GM19468 (cell line): ENCODE measurements at regions not wholly inside any gene's neighbourhood (a gene's known extent, or its start where the extent isn't known, plus 50 kb on each side); places are given as distances from the start of the nearest gene placed in this dataset.

Source experiments
- ATAC-seq: cut with Tn5 transposase; IDR thresholded peaks from one replicate; pipeline ENCODE4 v1.9.1; 2021; ENCODE audit warnings: mild to moderate bottlenecking, moderate library complexity, moderate number of reproducible peaks; ENCODE audit not compliant: unreplicated experiment; ENCODE audit errors: extremely low read depth

GRCh38 chr4:186885289-186885688 lies 161.6 kb upstream of the FAT1 start:
- ATAC-seq: no peak

- ATAC-seq: no peak
Measured at GRCh38 chr4:186886759-186887158, 163.1 kb upstream of the FAT1 start.

GRCh38 chr4:186887291-186887700 lies 163.6 kb upstream of the FAT1 start:
- ATAC-seq: no peak

DNA sequence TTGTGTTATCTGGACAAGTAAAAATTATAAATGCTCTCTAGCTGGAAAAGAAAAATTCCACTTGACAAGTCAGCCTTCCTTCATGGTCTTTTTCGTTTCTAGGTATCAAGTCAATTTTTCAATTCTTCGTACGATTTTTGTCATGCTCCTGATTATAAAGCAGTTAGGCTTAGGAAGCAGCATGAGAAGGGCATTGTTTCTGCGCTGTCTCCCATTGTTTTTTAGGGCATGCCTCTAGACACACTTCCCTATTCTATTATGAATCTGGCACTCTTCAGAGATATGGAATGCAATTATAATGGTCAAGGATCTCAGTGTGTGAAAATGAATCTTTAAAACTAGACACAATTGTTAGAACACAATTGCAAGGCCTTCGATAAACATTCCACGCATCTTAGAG lies 164.1 kb upstream of the FAT1 start:
- no peak for ATAC-seq

DNA sequence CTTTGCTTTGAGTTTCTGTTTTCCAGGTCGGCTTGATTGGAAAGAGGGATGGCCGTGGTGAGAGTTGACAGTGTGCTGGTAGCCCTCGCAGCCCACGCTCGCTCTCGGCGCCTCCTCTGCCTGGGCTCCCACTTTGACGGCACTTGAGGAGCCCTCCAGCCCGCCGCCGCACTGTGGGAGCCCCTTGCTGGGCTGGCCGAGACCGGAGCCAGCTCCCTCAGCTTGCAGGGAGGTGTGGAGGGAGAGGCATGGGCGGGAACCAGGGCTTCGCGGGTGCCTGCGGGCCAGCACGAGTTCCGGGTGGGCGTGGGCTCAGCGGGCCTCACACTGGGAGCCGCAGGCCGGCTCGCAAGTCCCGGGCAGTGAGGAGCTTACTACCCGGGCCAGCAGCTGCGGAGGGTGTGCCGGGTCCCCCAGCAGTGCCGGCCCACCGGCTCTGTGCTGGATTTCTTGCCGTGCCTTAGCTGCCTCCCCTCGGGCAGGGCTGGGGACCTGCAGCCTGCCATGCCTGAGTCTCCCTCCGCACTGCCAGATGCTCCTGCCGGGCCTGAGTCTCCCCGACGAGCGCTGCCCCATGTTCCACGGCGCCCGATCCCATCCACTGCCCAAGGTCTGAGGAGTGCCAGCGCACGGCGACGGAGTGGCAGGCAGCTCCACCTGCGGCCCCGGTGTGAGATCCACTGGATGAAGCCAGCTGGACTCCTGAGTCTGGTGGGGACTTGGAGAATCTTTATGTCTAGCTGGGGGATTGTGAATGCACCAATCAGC lies 166.4 kb upstream of the FAT1 start:
- no peak for ATAC-seq

GRCh38 chr4:186891859-186892486 lies 168.3 kb upstream of the FAT1 start:
- no peak for ATAC-seq

DNA sequence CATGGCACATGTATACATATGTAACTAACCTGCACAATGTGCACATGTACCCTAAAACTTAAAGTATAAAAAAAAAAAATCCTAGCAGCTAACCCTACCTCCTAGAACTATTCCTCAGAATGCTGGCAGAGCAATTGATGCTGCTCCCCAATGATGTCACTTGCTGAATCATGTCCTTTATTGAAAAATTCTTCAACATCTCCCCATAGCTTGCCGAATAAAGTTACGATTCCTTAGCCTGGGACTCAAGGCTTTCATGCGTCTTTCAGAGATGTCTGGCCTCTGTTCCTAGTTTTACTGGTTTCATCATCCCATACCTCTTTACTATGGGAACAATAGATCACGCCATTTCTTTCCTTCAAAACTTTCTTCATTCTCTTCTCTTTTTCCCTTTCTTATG lies 174.7 kb upstream of the FAT1 start:
- ATAC-seq: no peak

DNA sequence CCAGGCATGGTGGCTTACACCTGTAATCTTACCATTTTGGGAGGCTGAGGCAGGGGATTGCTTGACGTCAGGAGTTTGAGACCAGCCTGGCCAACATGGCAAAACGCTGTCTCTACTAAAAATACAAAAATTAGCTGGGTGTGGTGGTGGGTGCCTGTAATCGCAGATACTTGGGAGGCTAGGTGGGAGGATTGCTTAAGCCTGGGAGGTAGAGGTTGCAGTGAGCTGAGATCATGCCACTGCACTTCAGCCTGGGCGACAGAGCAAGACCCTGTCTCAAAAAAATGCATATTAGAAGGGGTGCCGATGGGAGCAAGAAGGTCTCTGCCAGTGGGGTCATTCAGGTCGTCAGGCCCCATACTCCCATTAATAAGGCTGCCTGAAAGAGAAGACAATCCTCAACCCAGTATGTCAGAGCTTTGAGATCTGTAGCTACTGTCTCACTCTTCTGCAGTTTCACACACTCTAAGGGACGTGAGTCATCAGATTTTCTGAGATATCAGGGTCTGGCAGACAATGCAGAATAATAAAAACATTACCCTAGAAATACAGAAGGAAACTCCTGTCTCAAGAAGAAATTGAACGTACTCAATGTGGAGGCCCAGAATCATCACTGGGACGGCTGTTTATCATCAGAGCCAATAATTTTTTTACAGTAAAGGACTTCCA lies 176.7 kb upstream of the FAT1 start:
- no peak for ATAC-seq

DNA sequence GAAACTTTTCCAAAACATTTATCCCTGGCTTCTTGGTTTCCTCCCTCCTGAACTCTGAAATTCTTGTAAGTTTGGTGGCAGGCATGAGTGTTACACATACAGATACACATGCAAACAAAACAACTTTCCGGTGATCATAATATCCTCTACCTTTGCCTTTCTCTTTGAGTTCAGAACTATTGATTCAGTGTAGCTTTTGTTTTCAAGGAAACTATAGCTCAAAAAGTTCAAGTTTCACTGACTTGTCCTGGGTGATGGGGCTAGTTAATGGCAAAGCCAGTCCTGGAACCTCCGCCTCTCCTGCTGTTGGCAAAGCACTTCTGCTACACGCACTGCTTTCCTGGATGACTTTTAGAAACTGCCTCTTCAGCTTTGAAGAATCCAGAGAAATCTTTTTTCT lies 177.3 kb upstream of the FAT1 start:
- ATAC-seq: no peak

GRCh38 chr4:186901850-186902249 lies 178.2 kb upstream of the FAT1 start:
- ATAC-seq: no peak

- no peak for ATAC-seq
Measured at GRCh38 chr4:186902361-186902760, 178.7 kb upstream of the FAT1 start.

DNA sequence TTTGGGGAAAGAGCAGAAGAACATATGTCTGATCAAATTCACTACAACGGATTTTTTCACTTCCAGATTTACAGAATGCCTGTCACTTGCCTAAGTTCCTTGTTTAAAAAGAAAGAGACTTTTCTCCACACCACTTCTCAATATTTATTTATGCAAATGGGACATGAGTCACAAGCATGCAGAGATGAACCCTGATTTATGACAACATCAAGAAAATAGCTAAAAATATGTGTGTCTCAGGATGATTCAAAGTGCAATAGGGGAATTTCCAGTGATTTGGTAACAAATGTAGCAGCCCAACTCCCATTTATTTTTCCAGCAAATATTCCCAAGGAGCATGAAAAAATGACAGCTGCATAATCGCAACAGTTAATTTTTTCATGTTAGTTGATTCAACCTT lies 180.4 kb upstream of the FAT1 start:
- no peak for ATAC-seq

DNA sequence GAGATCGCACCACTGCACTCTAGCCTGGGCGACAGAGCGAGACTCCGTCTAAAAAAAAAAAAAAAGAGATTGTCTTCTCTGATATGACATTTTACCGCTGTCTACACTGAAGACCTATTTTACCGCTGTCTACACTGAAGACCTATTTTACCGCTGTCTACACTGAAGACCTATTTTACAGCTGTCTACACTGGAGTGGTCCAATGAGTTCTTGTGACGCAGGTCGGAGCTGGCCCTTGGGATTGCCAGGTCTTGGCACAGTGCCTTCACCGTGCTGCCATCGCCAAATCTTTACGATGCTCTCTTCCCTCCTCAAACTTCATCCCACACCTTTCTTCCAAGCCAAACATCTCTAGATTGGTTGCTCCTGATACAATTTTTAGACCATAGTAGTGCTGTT lies 183.1 kb upstream of the FAT1 start:
- no peak for ATAC-seq

DNA sequence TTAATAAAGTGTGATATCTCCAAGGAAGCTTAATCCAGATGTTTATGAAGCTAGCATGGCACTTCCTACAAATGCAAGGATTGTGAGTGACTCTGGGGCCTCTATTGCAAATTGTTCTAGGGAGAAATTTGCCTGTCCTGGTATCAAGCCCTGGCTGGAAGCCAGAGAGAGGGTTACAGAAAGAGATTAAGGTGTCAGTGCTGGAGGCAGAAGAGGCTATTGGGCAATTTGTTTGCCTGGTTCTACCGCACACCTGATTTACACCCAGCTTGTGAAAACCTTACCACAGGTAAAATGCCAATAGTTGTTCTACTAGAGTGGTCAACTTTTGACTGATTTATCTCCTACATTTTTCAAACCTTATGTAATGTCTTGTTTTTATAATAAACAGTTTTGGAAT lies 186.7 kb upstream of the FAT1 start:
- ATAC-seq: no peak

DNA sequence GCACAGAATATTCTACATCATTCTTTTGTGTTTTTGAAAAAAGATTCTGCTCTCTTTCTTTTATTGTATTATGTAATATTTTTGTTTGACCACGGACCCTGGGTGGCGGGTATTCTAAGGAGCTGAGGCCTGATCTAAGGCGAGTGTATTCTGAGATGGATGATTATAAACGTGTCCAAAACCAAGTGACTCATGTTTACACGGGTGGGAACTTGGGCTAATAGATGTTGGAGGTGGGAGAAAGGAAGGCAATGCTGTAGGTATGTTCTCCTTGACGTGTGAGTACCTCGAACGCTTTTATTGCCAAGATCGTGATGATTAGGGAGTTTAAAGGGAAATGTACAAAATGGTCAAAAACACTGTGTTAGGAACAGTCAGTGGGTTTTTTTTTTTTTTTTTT lies 188.9 kb upstream of the FAT1 start:
- no peak for ATAC-seq

DNA sequence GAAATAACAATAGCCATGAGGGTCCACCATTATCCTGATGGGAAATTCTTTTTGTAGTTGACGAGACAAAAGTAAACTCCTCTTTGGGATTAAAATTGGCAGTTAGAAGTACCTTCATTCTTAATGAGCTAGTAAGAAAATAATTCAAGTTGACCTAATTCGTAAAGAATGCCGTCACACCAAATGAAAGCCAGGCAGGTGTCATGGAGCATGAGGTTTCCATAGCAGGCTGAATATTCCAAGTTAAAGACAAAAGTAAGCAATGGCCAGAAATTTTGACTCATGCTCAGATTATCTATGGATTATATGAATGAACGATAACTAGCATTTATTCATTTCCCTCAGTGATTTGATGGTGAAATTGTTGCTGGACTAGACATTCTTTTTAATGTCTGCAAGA lies 192.2 kb upstream of the FAT1 start:
- no peak for ATAC-seq

DNA sequence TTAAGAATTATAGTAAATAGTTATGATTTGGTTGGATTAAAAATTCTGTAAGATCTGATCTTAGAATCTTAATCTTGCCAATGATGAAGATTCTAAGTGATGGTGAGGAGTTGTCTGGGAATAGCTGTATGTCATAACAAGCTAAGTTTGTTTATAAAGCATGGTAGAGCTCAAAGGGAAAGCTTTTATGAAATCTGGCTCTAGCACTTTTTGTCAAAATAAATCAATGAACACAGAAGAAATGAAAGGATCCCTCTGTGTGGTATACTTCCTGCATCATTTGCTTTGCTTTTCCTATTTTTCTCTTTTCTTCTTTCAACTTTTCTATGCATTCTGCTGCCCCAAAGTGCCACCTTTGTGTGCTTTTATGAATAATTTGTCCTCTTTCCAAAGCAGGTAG lies 193.5 kb upstream of the FAT1 start:
- no peak for ATAC-seq

DNA sequence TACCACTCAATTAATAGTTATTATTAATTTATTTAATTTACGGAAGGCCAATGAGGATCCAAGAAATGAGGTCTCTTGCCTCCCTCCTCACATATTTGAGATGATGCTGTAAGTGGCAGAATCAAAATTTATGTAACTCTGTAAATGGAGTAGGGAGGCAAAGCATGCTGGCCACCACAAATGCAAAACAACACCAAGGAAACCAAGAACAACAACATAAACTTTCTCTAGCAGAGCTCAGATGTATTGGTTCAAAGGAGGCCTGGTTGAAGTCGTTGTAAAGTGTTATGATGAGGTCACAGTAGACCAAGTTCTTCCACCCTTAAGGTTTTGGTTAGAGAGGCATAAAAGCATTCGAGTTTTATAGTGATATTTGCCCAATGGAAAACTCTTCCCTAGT lies 194.8 kb upstream of the FAT1 start:
- ATAC-seq: no peak

- no peak for ATAC-seq
Measured at GRCh38 chr4:186919340-186919739, 195.7 kb upstream of the FAT1 start.

GRCh38 chr4:186920483-186920882 lies 196.8 kb upstream of the FAT1 start:
- no peak for ATAC-seq

DNA sequence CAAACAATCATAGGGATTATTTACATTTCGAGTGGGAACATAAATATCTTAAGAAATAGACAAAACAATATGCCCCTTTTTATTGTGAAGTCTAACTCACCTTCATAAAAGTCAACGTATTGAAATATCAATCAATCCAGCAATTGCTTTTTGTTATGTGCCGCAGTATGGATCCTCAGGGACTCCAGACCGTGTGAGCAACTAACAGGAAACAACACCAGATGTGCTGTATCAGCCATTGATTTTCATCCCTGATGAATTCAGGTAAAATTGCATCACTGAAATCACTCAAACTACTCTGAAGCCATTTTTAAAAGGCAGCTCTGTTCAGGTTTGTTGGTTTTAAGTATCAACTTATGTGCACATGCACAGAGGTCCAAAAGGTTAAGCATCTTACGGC lies 197.3 kb upstream of the FAT1 start:
- no peak for ATAC-seq

DNA sequence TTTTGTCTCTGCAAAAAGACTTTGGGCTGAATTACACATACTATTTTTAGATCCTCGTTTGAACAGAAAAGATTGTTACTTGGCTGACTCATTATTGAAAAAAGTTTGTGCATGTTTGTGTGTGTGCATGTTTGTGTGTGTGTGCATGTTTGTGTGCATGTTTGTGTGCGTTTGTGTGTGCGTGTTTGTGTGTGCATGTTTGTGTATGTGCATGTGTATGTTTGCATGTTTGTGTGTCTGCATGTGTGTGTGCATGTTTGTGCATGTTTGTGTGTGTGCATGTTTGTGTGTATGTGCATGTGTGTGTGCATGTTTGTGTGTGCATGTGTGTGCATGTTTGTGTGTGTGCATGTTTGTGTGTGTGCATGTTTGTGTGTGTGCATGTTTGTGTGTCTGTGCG lies 201.1 kb upstream of the FAT1 start:
- no peak for ATAC-seq
